Breast epithelium (tissue), 3 donors: ENCODE measurements at regions not wholly inside any gene's neighbourhood (a gene's known extent, or its start where the extent isn't known, plus 50 kb on each side); places are given as distances from the start of the nearest gene placed in this dataset.

Experiments
- CTCF ChIP-seq, 3 donors: fragments of 450-650 bp; IDR thresholded peaks; one replicate each; pipeline ENCODE4 v1.5.1; 2016 to 2017; ENCODE audit warnings: antibody characterized with exemption in 3 of 3, mild to moderate bottlenecking in 3 of 3, moderate library complexity in 3 of 3
- POLR2A ChIP-seq: fragments of 450-650 bp; IDR thresholded peaks from one replicate; pipeline ENCODE4 v1.6.1; 2016; ENCODE audit warnings: antibody characterized with exemption, mild to moderate bottlenecking, moderate library complexity
- POLR2AphosphoS5 ChIP-seq, 3 donors: sonication (generic); formaldehyde crosslinking; IDR thresholded peaks; one replicate each; pipeline ENCODE4 v1.6.1; 2017; ENCODE audit warnings: antibody characterized with exemption in 3 of 3

DNA sequence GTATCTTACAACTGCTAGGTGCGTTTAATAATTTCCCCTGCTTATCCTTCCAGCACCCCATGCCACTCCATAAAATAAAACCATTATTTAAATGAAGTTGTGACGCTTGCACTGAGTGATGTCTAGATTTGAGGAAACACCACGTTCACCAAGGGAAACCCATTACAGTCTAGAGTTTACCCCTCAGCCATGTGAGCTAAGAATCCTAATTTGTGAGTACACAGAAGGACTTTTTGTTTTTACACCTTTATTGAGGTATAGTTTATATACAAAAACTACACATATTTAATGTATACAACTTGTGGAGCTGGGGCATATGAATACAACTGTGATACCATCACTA, 326.8 kb downstream of the RAPGEF2 start:
- TF ChIP-seq CTCF (IDR thresholded peaks at IDR 0.05) (no peak), POLR2AphosphoS5 (IDR thresholded peaks at IDR 0.05) (no peak), POLR2A (no peak)
